K562 (cell line): ENCODE measurements at regions not wholly inside any gene's neighbourhood (a gene's known extent, or its start where the extent isn't known, plus 50 kb on each side); places are given as distances from the start of the nearest gene placed in this dataset.

ENCODE experiments used
- AFF1 ChIP-seq, 2 experiments: fragments of 450-650 bp; IDR thresholded peaks; 2 replicates each; pipeline ENCODE4 v1.6.1; 2018; ENCODE audit warnings: mild to moderate bottlenecking in 2 of 2, low read depth in 1 of 2; ENCODE audit not compliant: partially characterized antibody in 2 of 2
- CBFA2T2 ChIP-seq: fragments of 450-650 bp; conservative IDR thresholded peaks from 2 replicates; pipeline ENCODE4 v1.6.1; 2017; ENCODE audit warnings: mild to moderate bottlenecking
- CBFA2T3 ChIP-seq: fragments of 450-650 bp; IDR thresholded peaks from 2 replicates; pipeline ENCODE4 v1.6.1; 2017
- CHD2 ChIP-seq: IDR thresholded peaks from 2 replicates; pipeline ENCODE4 v1.6.1; 2011; ENCODE audit warnings: low read depth, low read length
- DPF2 ChIP-seq: fragments of 450-650 bp; IDR thresholded peaks from 2 replicates; pipeline ENCODE4 v1.6.1; 2016
- E2F6 ChIP-seq, 2 experiments: IDR thresholded peaks; 2 replicates each; pipeline ENCODE4 v1.6.1; 2011; ENCODE audit warnings: borderline replicate concordance in 1 of 2, control low read depth in 1 of 2, low read depth in 1 of 2, low read length in 1 of 2, mild to moderate bottlenecking in 1 of 2, mixed read lengths in 1 of 2, moderate library complexity in 1 of 2; ENCODE audit not compliant: insufficient read depth in 1 of 2, insufficient read length in 1 of 2, poor library complexity in 1 of 2, severe bottlenecking in 1 of 2; ENCODE audit errors: extremely low read depth in 1 of 2
- EHMT2 ChIP-seq: fragments of 450-650 bp; IDR thresholded peaks from 2 replicates; pipeline ENCODE4 v1.6.1; 2018; ENCODE audit warnings: antibody characterized with exemption
- GTF2B ChIP-seq: IDR thresholded peaks from 2 replicates; pipeline ENCODE4 v1.6.1; 2011; ENCODE audit not compliant: insufficient read length; ENCODE audit errors: extremely low read depth
- HSF4 ChIP-seq: fragments of 250-450 bp; sonication (Bioruptor Pico); IDR thresholded peaks from 2 replicates; pipeline ENCODE4 v2.1.2; 2022; ENCODE audit warnings: mild to moderate bottlenecking, moderate library complexity, borderline replicate concordance
- MAX ChIP-seq: sonication (generic); formaldehyde crosslinking; IDR thresholded peaks from 2 replicates; pipeline ENCODE4 v1.9.0; 2022; ENCODE audit warnings: mild to moderate bottlenecking, missing genetic modification reagents
- MITF ChIP-seq: IDR thresholded peaks from 2 replicates; pipeline ENCODE4 v1.6.1; 2014; ENCODE audit warnings: antibody characterized with exemption
- NCOR1 ChIP-seq: fragments of 450-650 bp; IDR thresholded peaks from 2 replicates; pipeline ENCODE4 v1.6.1; 2016; ENCODE audit warnings: mild to moderate bottlenecking, moderate library complexity
- POLR2AphosphoS5 ChIP-seq: IDR thresholded peaks from 2 replicates; pipeline ENCODE4 v1.6.1; 2011; ENCODE audit warnings: mild to moderate bottlenecking, low read depth, low read length, moderate library complexity; ENCODE audit not compliant: control insufficient read depth, insufficient read depth
- RCOR1 ChIP-seq, 2 experiments: IDR thresholded peaks; 2 replicates each; pipeline ENCODE4 v1.6.1; 2012; ENCODE audit warnings: low read depth in 2 of 2, low read length in 2 of 2, borderline replicate concordance in 1 of 2, improper control_type of control experiment in 1 of 2
- SAFB ChIP-seq: fragments of 200-400 bp; formaldehyde crosslinking; IDR thresholded peaks from 2 replicates; pipeline ENCODE4 v1.6.1; 2017; ENCODE audit warnings: low read depth, low read length, borderline replicate concordance
- SOX6 ChIP-seq: fragments of 450-650 bp; IDR thresholded peaks from 2 replicates; pipeline ENCODE4 v1.6.1; 2014; ENCODE audit warnings: mild to moderate bottlenecking
- SREBF2 ChIP-seq: sonication (generic); formaldehyde crosslinking; IDR thresholded peaks from 2 replicates; pipeline ENCODE4 v1.4.0; 2020; ENCODE audit warnings: mild to moderate bottlenecking, missing genetic modification reagents
- TCF3 ChIP-seq: sonication (generic); formaldehyde crosslinking; IDR thresholded peaks from 2 replicates; pipeline ENCODE4 v1.4.0; 2020; ENCODE audit warnings: mild to moderate bottlenecking, missing genetic modification reagents
- TEAD4 ChIP-seq, 2 experiments: sonication (generic) in 1 of 2; formaldehyde crosslinking in 1 of 2; IDR thresholded peaks; 2 replicates each; pipeline versions ENCODE4 v1.6.1 to v1.8.0; 2012 to 2022; ENCODE audit warnings: borderline replicate concordance in 1 of 2, inconsistent platforms in 1 of 2, low read length in 1 of 2, mild to moderate bottlenecking in 1 of 2, missing genetic modification reagents in 1 of 2
- ZFX ChIP-seq: sonication (generic); formaldehyde crosslinking; IDR thresholded peaks from 2 replicates; pipeline ENCODE4 v1.8.0; 2022; ENCODE audit warnings: mild to moderate bottlenecking, missing genetic modification reagents, moderate library complexity
- ZNF696 ChIP-seq: fragments of 250-450 bp; sonication (Bioruptor Pico); conservative IDR thresholded peaks from 2 replicates; pipeline ENCODE4 v1.4.0; 2020; ENCODE audit warnings: mild to moderate bottlenecking, moderate library complexity

GRCh38 chr2:156797832-156798231, 361.7 kb downstream of the GPD2 start (continued):
- TF ChIP-seq MAX (CRISPR knock-in tag) (no peak), CBFA2T2 (peak; percentile 45), CBFA2T3 (peak; percentile 77), HSF4 (CRISPR knock-in tag) (no peak), CHD2 (no peak), AFF1 (IDR thresholded peaks at IDR 0.05; ENCODE audit: low read depth in 1 of 2, partially characterized antibody in 2 of 2) (no peak), ZFX (CRISPR knock-in tag) (no peak), SOX6 (peak; percentile 48; the same call in 1 of the 2 replicates), DPF2 (peak; percentile 50; the same call in 1 of the 2 replicates), ZNF696 (CRISPR knock-in tag) (no peak), MITF (no peak), GTF2B (no peak), RCOR1 (IDR thresholded peaks at IDR 0.05; ENCODE audit: borderline replicate concordance in 1 of 2, low read depth in 2 of 2, low read length in 2 of 2) (peak in 1 of 2 experiments; percentile 65; a peak in 1 of 4 replicates), EHMT2 (no peak), SREBF2 (CRISPR knock-in tag) (no peak), E2F6 (IDR thresholded peaks at IDR 0.05; ENCODE audit: borderline replicate concordance in 1 of 2, extremely low read depth in 1 of 2, insufficient read depth in 1 of 2, insufficient read length in 1 of 2, low read depth in 1 of 2, low read length in 1 of 2, poor library complexity in 1 of 2, severe bottlenecking in 1 of 2) (no peak), POLR2AphosphoS5 (peak; percentile 55), SAFB (no peak), NCOR1 (peak; percentile 47; the same call in 1 of the 2 replicates), TCF3 (CRISPR knock-in tag) (peak; percentile 64), TEAD4 (IDR thresholded peaks at IDR 0.05; ENCODE audit: low read length) (peak; percentile 83), TEAD4 (CRISPR knock-in tag; IDR thresholded peaks at IDR 0.05; ENCODE audit: borderline replicate concordance) (no peak)
